NCI-H748 (cell line): ENCODE measurements at regions not wholly inside any gene's neighbourhood (a gene's known extent, or its start where the extent isn't known, plus 50 kb on each side); places are given as distances from the start of the nearest gene placed in this dataset.
"Not testable (repeated sequence)": the region's sequence is repeated elsewhere in the genome, so short reads cannot be mapped to it uniquely, and the experiment has no call there.

Source experiments
- DNase-seq: peaks from one replicate; lab custom pipeline; 2025; ENCODE audit not compliant: unreplicated experiment; lab: John Stamatoyannopoulos, UW

GRCh38 chr1:70553567-70553956, 142.5 kb downstream of the CTH start:
- DNase-seq, result no peak

- no peak for DNase-seq
These were observed 143.3 kb downstream of the CTH start for GRCh38 chr1:70554341-70554740.

- DNase-seq, result no peak
These were observed 145.5 kb downstream of the CTH start for GRCh38 chr1:70556541-70556940.

GRCh38 chr1:70567167-70567566, 156.1 kb downstream of the CTH start:
- no peak for DNase-seq

- DNase-seq, result no peak
These were observed 160.1 kb downstream of the CTH start for GRCh38 chr1:70571191-70571590.

- no peak for DNase-seq
These were observed 162.3 kb downstream of the CTH start for GRCh38 chr1:70573317-70573843.

- no peak for DNase-seq
These were observed 170.6 kb downstream of the CTH start for GRCh38 chr1:70581661-70582060.

GRCh38 chr1:70583522-70583921, 172.5 kb downstream of the CTH start:
- DNase-seq, result no peak

GRCh38 chr1:70586046-70586445, 175.0 kb downstream of the CTH start:
- DNase-seq, result no peak

GRCh38 chr1:70587872-70588366, 176.9 kb downstream of the CTH start:
- no peak for DNase-seq

- not testable (repeated sequence) for DNase-seq
These were observed 182.5 kb downstream of the CTH start for GRCh38 chr1:70593551-70593950.

GRCh38 chr1:70608815-70609214, 197.7 kb downstream of the CTH start:
- no peak for DNase-seq

GRCh38 chr1:70610164-70610563, 199.1 kb downstream of the CTH start:
- DNase-seq, result not testable (repeated sequence)

GRCh38 chr1:70616946-70617345, 205.9 kb downstream of the CTH start:
- no peak for DNase-seq

GRCh38 chr1:70617728-70618127, 206.7 kb downstream of the CTH start:
- DNase-seq, result no peak

GRCh38 chr1:70627910-70628309, 216.8 kb downstream of the CTH start:
- peak; percentile 61 for DNase-seq

GRCh38 chr1:70628973-70629372, 217.9 kb downstream of the CTH start:
- no peak for DNase-seq

GRCh38 chr1:70633004-70633403, 221.9 kb downstream of the CTH start:
- DNase-seq, result peak; percentile 24

GRCh38 chr1:70635868-70636267, 224.8 kb downstream of the CTH start:
- no peak for DNase-seq

GRCh38 chr1:70641868-70642267, 230.8 kb downstream of the CTH start:
- no peak for DNase-seq

GRCh38 chr1:70656361-70656760, 245.3 kb downstream of the CTH start:
- DNase-seq, result no peak

- no peak for DNase-seq
These were observed 248.8 kb downstream of the CTH start for GRCh38 chr1:70659891-70660290.

- DNase-seq, result no peak
These were observed 255.5 kb downstream of the CTH start for GRCh38 chr1:70666381-70667140.
